ENCODE measurements at regions not wholly inside any gene's neighbourhood (a gene's known extent, or its start where the extent isn't known, plus 50 kb on each side); places are given as distances from the start of the nearest gene placed in this dataset.

- ChIA-PET POLR2A (no interaction called here), CTCF (no interaction called here)
- Histone ChIP-seq H3K4me3 (ENCODE audit: low read depth in 2 of 2, low read length in 2 of 2) (no peak overlapping the region), H3K4me1 (ENCODE audit: control insufficient read depth, insufficient read depth, low read length) (no peaks in the 10 kb centered on the region), H3K27ac (ENCODE audit: low read length) (no peak overlapping the region), H3K36me3 (ENCODE audit: control insufficient read depth, insufficient read depth, low read length) (no peaks in the 10 kb centered on the region), H3K27me3 (ENCODE audit: control insufficient read depth, insufficient read depth, low read length) (no peaks in the 10 kb centered on the region), H3K9me3 (ENCODE audit: control insufficient read depth, insufficient read depth, low read depth, low read length) (no peaks in the 10 kb centered on the region; the same call in 1 of the 2 replicates)
- TF ChIP-seq CTCF (IDR thresholded peaks at IDR 0.05) (no peak), TCF7L2 (IDR thresholded peaks at IDR 0.05; ENCODE audit: low read depth, low read length) (no peak), REST (IDR thresholded peaks at IDR 0.05; ENCODE audit: insufficient read depth in 1 of 2, low read depth in 2 of 2, low read length in 1 of 2) (no peak), SIN3A (IDR thresholded peaks at IDR 0.05; ENCODE audit: borderline replicate concordance, insufficient read depth, low read depth, low read length) (no peak), POLR2AphosphoS5 (IDR thresholded peaks at IDR 0.05; ENCODE audit: low read depth, low read length) (no peak)
- DNase-seq (ENCODE audit: low read depth, low spot score) (no peak), ATAC-seq (no peak)
- intact Hi-C loops (cut with micrococcal nuclease; ENCODE audit: unreplicated experiment) (no loop called here), in situ Hi-C loops (cut with HindIII; ENCODE audit: low pct_unique_long_range_greater_than_20kb, low sequenced_read_pairs) (no loop called here)
- no TSS peak for BruUV-seq (replicated peaks)
Observed at GRCh38 chr10:108078263-108078662, 913.8 kb upstream of the SORCS1 start.

GRCh38 chr10:108072466-108072865, 908.0 kb upstream of the SORCS1 start:
- no peaks in the 10 kb centered on the region for H3K36me3 ChIP-seq (ENCODE audit: control insufficient read depth, insufficient read depth, low read length)
- TF ChIP-seq CTCF (IDR thresholded peaks at IDR 0.05) (no peak), SIN3A (IDR thresholded peaks at IDR 0.05; ENCODE audit: borderline replicate concordance, insufficient read depth, low read depth, low read length) (no peak), TCF7L2 (IDR thresholded peaks at IDR 0.05; ENCODE audit: low read depth, low read length) (no peak)
- no peaks in the 10 kb centered on the region for H3K4me1 ChIP-seq (ENCODE audit: control insufficient read depth, insufficient read depth, low read length)
- DNase-seq (ENCODE audit: low read depth, low spot score) (no peak), ATAC-seq (no peak)
- in situ Hi-C loops (cut with HindIII; ENCODE audit: low pct_unique_long_range_greater_than_20kb, low sequenced_read_pairs) = no loop called here
- no peak overlapping the region for H3K4me3 ChIP-seq (ENCODE audit: low read depth in 2 of 2, low read length in 2 of 2)
- ChIA-PET CTCF (no interaction called here), POLR2A (no interaction called here)
- H3K27me3 ChIP-seq (ENCODE audit: control insufficient read depth, insufficient read depth, low read length) = no peaks in the 10 kb centered on the region
- intact Hi-C loops (cut with micrococcal nuclease; ENCODE audit: unreplicated experiment) = no loop called here
- H3K27ac ChIP-seq (ENCODE audit: low read length) = no peak overlapping the region
- BruUV-seq (replicated peaks) = no TSS peak
- H3K9me3 ChIP-seq (ENCODE audit: control insufficient read depth, insufficient read depth, low read depth, low read length) = no peaks in the 10 kb centered on the region; the same call in 1 of the 2 replicates

Data from Panc1 (cell line).